ENCODE measurements at regions not wholly inside any gene's neighbourhood (a gene's known extent, or its start where the extent isn't known, plus 50 kb on each side); places are given as distances from the start of the nearest gene placed in this dataset.

- no peak for TF ChIP-seq CTCF (conservative IDR thresholded peaks at IDR 0.05; ENCODE audit: low read depth, low read length)
Measured at GRCh38 chr2:242011516-242011915, 142.0 kb downstream of the RTP5 start.

GRCh38 chr2:242011991-242012764 is 142.6 kb downstream of the RTP5 start:
- Histone ChIP-seq H3K79me2 (ENCODE audit: insufficient read depth, low read depth) (no peaks in the 10 kb centered on the region), H3K27ac (no peak overlapping the region), H3K27me3 (ENCODE audit: insufficient read depth, low read depth) (no peaks in the 10 kb centered on the region), H3K4me3 (IDR thresholded peaks at IDR 0.05; ENCODE audit: insufficient read depth, low read depth, low read length) (no peak overlapping the region), H3K4me2 (no peak overlapping the region), H3K36me3 (ENCODE audit: insufficient read depth) (no peaks in the 10 kb centered on the region), H2AFZ (ENCODE audit: low read depth) (no peak overlapping the region), H4K20me1 (ENCODE audit: insufficient read depth) (no peaks in the 10 kb centered on the region), H3K9ac (no peak overlapping the region), H3K4me1 (ENCODE audit: low read depth, poor library complexity, severe bottlenecking) (peaks cover 6% of the 10 kb centered on the region)
- TF ChIP-seq CTCF (conservative IDR thresholded peaks at IDR 0.05; ENCODE audit: low read depth, low read length), result no peak

More at GRCh38 chr2:242011516-242011915, 142.0 kb downstream of the RTP5 start:
- Histone ChIP-seq H3K4me1 (ENCODE audit: low read depth, poor library complexity, severe bottlenecking) (peaks cover 6% of the 10 kb centered on the region), H3K4me3 (IDR thresholded peaks at IDR 0.05; ENCODE audit: insufficient read depth, low read depth, low read length) (no peak overlapping the region), H3K79me2 (ENCODE audit: insufficient read depth, low read depth) (no peaks in the 10 kb centered on the region), H3K27ac (no peak overlapping the region), H3K9ac (no peak overlapping the region), H3K27me3 (ENCODE audit: insufficient read depth, low read depth) (no peaks in the 10 kb centered on the region), H2AFZ (ENCODE audit: low read depth) (no peak overlapping the region), H4K20me1 (ENCODE audit: insufficient read depth) (no peaks in the 10 kb centered on the region), H3K4me2 (no peak overlapping the region), H3K36me3 (ENCODE audit: insufficient read depth) (no peaks in the 10 kb centered on the region)

DNA sequence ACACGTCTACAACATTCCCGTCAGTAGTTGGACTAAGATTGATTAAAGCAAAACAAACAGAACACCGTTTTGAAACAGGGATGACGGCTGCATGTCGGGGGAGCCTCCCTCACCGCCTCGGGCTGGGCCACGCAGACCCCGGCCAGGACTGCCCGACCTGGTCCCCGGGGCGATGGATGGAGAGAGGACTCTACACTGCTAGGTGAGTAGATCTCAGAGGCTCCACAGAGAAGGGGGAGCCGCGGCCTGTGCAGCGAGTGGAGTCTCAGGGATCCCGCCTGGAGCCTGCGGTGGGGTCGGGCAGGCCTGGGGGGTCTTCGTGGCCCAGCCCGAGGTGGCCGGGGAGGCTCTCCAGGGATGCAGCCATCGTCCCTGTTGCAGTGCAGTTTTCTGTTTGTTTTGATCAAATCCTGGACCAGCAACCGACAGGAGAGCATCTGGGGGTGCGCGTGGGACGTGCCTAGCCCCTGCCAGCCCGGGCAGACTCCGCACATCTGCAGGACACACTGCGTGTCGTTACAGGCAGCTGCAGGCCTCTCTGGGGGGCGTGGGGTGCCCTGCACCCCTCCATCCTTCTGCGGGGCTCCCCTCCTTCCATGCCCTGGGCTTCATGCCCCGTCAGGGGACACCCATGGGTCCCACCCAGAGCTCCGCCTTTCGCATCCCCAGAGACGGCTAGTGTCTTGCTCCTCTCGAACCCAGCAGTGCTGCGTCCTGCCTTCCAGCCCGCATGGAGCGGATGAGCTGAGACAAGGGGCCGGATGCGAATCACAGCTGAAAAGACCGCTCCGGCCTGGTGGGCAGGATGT is 143.6 kb downstream of the RTP5 start:
- Histone ChIP-seq H3K4me2 (no peak overlapping the region), H3K4me1 (ENCODE audit: low read depth, poor library complexity, severe bottlenecking) (peaks cover 6% of the 10 kb centered on the region), H3K9ac (no peak overlapping the region), H3K36me3 (ENCODE audit: insufficient read depth) (no peaks in the 10 kb centered on the region), H3K27ac (no peak overlapping the region), H3K27me3 (ENCODE audit: insufficient read depth, low read depth) (no peaks in the 10 kb centered on the region), H3K4me3 (IDR thresholded peaks at IDR 0.05; ENCODE audit: insufficient read depth, low read depth, low read length) (no peak overlapping the region), H4K20me1 (ENCODE audit: insufficient read depth) (no peaks in the 10 kb centered on the region), H2AFZ (ENCODE audit: low read depth) (no peak overlapping the region), H3K79me2 (ENCODE audit: insufficient read depth, low read depth) (no peaks in the 10 kb centered on the region)
- TF ChIP-seq CTCF (conservative IDR thresholded peaks at IDR 0.05; ENCODE audit: low read depth, low read length), result no peak

DNA sequence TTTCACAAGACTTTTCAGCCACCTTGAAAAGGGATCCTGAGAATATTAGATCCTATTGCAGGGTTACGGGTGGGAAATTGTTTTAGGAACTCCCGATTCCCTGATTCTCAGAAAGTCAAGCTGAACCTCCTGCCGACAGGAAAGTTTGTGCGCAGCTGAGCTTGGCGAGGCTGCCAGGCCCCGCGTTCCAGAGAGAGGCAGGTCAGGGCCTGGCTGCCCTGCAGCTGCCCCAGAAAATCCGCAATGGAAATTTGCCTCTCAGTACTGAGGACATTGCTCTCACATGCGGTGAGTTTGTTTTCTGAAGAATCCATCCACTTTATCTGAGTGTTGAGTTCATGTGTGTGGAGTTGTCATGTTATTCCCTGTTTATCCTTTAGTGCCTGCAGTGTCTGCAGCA is 144.2 kb downstream of the RTP5 start:
- Histone ChIP-seq H2AFZ (ENCODE audit: low read depth) (no peak overlapping the region), H3K4me2 (no peak overlapping the region), H4K20me1 (ENCODE audit: insufficient read depth) (no peaks in the 10 kb centered on the region), H3K27ac (no peak overlapping the region), H3K36me3 (ENCODE audit: insufficient read depth) (no peaks in the 10 kb centered on the region), H3K4me1 (ENCODE audit: low read depth, poor library complexity, severe bottlenecking) (peaks cover 6% of the 10 kb centered on the region), H3K4me3 (IDR thresholded peaks at IDR 0.05; ENCODE audit: insufficient read depth, low read depth, low read length) (no peak overlapping the region), H3K9ac (no peak overlapping the region), H3K79me2 (ENCODE audit: insufficient read depth, low read depth) (no peaks in the 10 kb centered on the region), H3K27me3 (ENCODE audit: insufficient read depth, low read depth) (no peaks in the 10 kb centered on the region; the same call in 1 of the 2 replicates)
- no peak for TF ChIP-seq CTCF (conservative IDR thresholded peaks at IDR 0.05; ENCODE audit: low read depth, low read length)
